CD4-positive, CD25-positive, alpha-beta regulatory T cell (primary cell): ENCODE measurements at regions not wholly inside any gene's neighbourhood (a gene's known extent, or its start where the extent isn't known, plus 50 kb on each side); places are given as distances from the start of the nearest gene placed in this dataset.

Experiments
- ATAC-seq, 2 donors: fragments of 150-1000 bp; cut with Tn5 transposase; one replicate each; pipeline ENCODE4 v1.10.0; 2021; ENCODE audit warnings: low read depth in 2 of 2, moderate number of reproducible peaks in 2 of 2, moderate library complexity in 1 of 2
- DNase-seq, 3 donors: peaks; one replicate each; pipeline versions ENCODE4 v3.0.0 to v3.0.0-alpha.2; 2012 to 2022; ENCODE audit warnings: mixed read lengths in 1 of 3
- H3K27ac ChIP-seq: one replicate; pipeline ENCODE4 v1.7.0; 2013; ENCODE audit warnings: mild to moderate bottlenecking, low read length; ENCODE audit not compliant: insufficient read depth, poor library complexity, severe bottlenecking
- H3K27me3 ChIP-seq: one replicate; pipeline ENCODE4 v1.7.0; 2013; ENCODE audit warnings: low read length; ENCODE audit not compliant: control insufficient read depth, insufficient read depth
- H3K36me3 ChIP-seq: one replicate; pipeline ENCODE4 v1.7.0; 2013; ENCODE audit warnings: mild to moderate bottlenecking, low read length, moderate library complexity; ENCODE audit not compliant: control insufficient read depth, insufficient read depth
- H3K4me1 ChIP-seq: 2 replicates; pipeline ENCODE4 v1.7.0; 2013; ENCODE audit warnings: mild to moderate bottlenecking, low read length; ENCODE audit not compliant: insufficient read depth, control insufficient read depth, poor library complexity, severe bottlenecking
- H3K4me3 ChIP-seq: one replicate; pipeline ENCODE4 v1.7.0; 2013; ENCODE audit warnings: low read depth, mild to moderate bottlenecking, low read length, moderate library complexity
- H3K9me3 ChIP-seq, 2 experiments: 1 replicate in 1 of 2; 2 replicates in 1 of 2; pipeline ENCODE4 v1.7.0; 2013; ENCODE audit warnings: low read length in 2 of 2, mild to moderate bottlenecking in 1 of 2, moderate library complexity in 1 of 2; ENCODE audit not compliant: control insufficient read depth in 2 of 2
- H3K27ac Mint-ChIP-seq, 3 donors: one replicate each; pipeline ENCODE4 v1.8.0; 2020 to 2022; ENCODE audit warnings: mild to moderate bottlenecking in 3 of 3, mixed read lengths in 3 of 3, moderate library complexity in 2 of 3
- H3K27me3 Mint-ChIP-seq: one replicate; pipeline ENCODE4 v1.8.0; 2022; ENCODE audit warnings: mild to moderate bottlenecking, mixed read lengths
- H3K36me3 Mint-ChIP-seq: one replicate; pipeline ENCODE4 v1.8.0; 2020; ENCODE audit warnings: mixed read lengths
- H3K4me1 Mint-ChIP-seq, 4 donors: one replicate each; pipeline ENCODE4 v1.8.0; 2020 to 2022; ENCODE audit warnings: mixed read lengths in 4 of 4, mild to moderate bottlenecking in 1 of 4
- H3K4me3 Mint-ChIP-seq, 4 donors: one replicate each; pipeline ENCODE4 v1.8.0; 2020 to 2022; ENCODE audit warnings: mild to moderate bottlenecking in 4 of 4, mixed read lengths in 4 of 4, moderate library complexity in 3 of 4
- H3K9me3 Mint-ChIP-seq, 7 donors: one replicate each; pipeline ENCODE4 v1.8.0; 2020 to 2022; ENCODE audit warnings: mixed read lengths in 7 of 7, mild to moderate bottlenecking in 3 of 7, moderate library complexity in 2 of 7

- H3K4me3 Mint-ChIP-seq, result no peak overlapping the region
- no peaks in the 10 kb centered on the region for H3K4me1 Mint-ChIP-seq
- no peak overlapping the region for H3K27ac Mint-ChIP-seq
- no peak overlapping the region for H3K27ac ChIP-seq
- no peaks in the 10 kb centered on the region for H3K9me3 ChIP-seq
- H3K27me3 ChIP-seq, result no peaks in the 10 kb centered on the region
- no peak for ATAC-seq
- DNase-seq, result no peak
- H3K9me3 Mint-ChIP-seq, result no peaks in the 10 kb centered on the region
- no peaks in the 10 kb centered on the region for H3K36me3 Mint-ChIP-seq
- H3K27me3 Mint-ChIP-seq, result no peaks in the 10 kb centered on the region
- no peaks in the 10 kb centered on the region for H3K4me1 ChIP-seq
- H3K36me3 ChIP-seq, result no peaks in the 10 kb centered on the region
- H3K4me3 ChIP-seq, result no peak overlapping the region
Measured at GRCh38 chr4:35884714-35885480, 359.4 kb downstream of the ARAP2 start.

GRCh38 chr4:35897808-35898207, 346.5 kb downstream of the ARAP2 start:
- Mint-ChIP-seq H3K9me3 (peaks cover 0 to 2% (median 0%) of the 10 kb centered on the region in 7 donors), H3K27me3 (no peaks in the 10 kb centered on the region), H3K27ac (no peak overlapping the region), H3K4me1 (no peaks in the 10 kb centered on the region), H3K4me3 (no peak overlapping the region), H3K36me3 (no peaks in the 10 kb centered on the region)
- Histone ChIP-seq H3K36me3 (no peaks in the 10 kb centered on the region), H3K27ac (no peak overlapping the region), H3K9me3 (no peaks in the 10 kb centered on the region), H3K4me3 (no peak overlapping the region), H3K4me1 (no peaks in the 10 kb centered on the region), H3K27me3 (no peaks in the 10 kb centered on the region)
- no peak for DNase-seq
- no peak for ATAC-seq

- no peak for DNase-seq
- H3K4me1 Mint-ChIP-seq, result no peaks in the 10 kb centered on the region
- H3K36me3 ChIP-seq, result no peaks in the 10 kb centered on the region
- no peak overlapping the region for H3K27ac ChIP-seq
- no peaks in the 10 kb centered on the region for H3K27me3 Mint-ChIP-seq
- no peaks in the 10 kb centered on the region for H3K4me1 ChIP-seq
- H3K4me3 ChIP-seq, result no peak overlapping the region
- H3K27me3 ChIP-seq, result no peaks in the 10 kb centered on the region
- peak overlapping the region in 1 of 4 donors; percentile 16 for H3K4me3 Mint-ChIP-seq
- H3K9me3 Mint-ChIP-seq, result peaks cover 0 to 2% (median 0%) of the 10 kb centered on the region in 7 donors
- ATAC-seq, result no peak
- H3K36me3 Mint-ChIP-seq, result no peaks in the 10 kb centered on the region
- no peak overlapping the region for H3K27ac Mint-ChIP-seq
- no peaks in the 10 kb centered on the region for H3K9me3 ChIP-seq
Measured at GRCh38 chr4:35900286-35901243, 343.7 kb downstream of the ARAP2 start.

GRCh38 chr4:35912174-35912573, 332.1 kb downstream of the ARAP2 start:
- Mint-ChIP-seq H3K9me3 (peaks cover 0 to 6% (median 1%) of the 10 kb centered on the region in 7 donors), H3K27me3 (peaks cover 5% of the 10 kb centered on the region), H3K27ac (no peak overlapping the region), H3K4me3 (no peak overlapping the region), H3K4me1 (no peaks in the 10 kb centered on the region), H3K36me3 (no peaks in the 10 kb centered on the region)
- no peak for DNase-seq
- no peak for ATAC-seq
- H3K9me3 ChIP-seq, result no peaks in the 10 kb centered on the region
- H3K27ac ChIP-seq, result no peak overlapping the region
- no peaks in the 10 kb centered on the region for H3K36me3 ChIP-seq
- no peaks in the 10 kb centered on the region for H3K4me1 ChIP-seq
- no peaks in the 10 kb centered on the region for H3K27me3 ChIP-seq
- H3K4me3 ChIP-seq, result no peak overlapping the region

GRCh38 chr4:35918491-35918977, 325.8 kb downstream of the ARAP2 start:
- Mint-ChIP-seq H3K36me3 (no peaks in the 10 kb centered on the region), H3K4me3 (no peak overlapping the region)

GRCh38 chr4:35925806-35926205, 318.5 kb downstream of the ARAP2 start:
- H3K27me3 Mint-ChIP-seq, result no peaks in the 10 kb centered on the region
- no peaks in the 10 kb centered on the region for H3K4me1 Mint-ChIP-seq
- H3K4me3 ChIP-seq, result no peak overlapping the region
- no peaks in the 10 kb centered on the region for H3K27me3 ChIP-seq
- H3K4me1 ChIP-seq, result no peaks in the 10 kb centered on the region
- H3K27ac ChIP-seq, result no peak overlapping the region
- H3K9me3 ChIP-seq, result no peaks in the 10 kb centered on the region
- H3K4me3 Mint-ChIP-seq, result no peak overlapping the region
- ATAC-seq (no peak), DNase-seq (no peak)
- H3K36me3 Mint-ChIP-seq, result no peaks in the 10 kb centered on the region
- H3K9me3 Mint-ChIP-seq, result no peaks in the 10 kb centered on the region
- H3K27ac Mint-ChIP-seq, result no peak overlapping the region
- H3K36me3 ChIP-seq, result no peaks in the 10 kb centered on the region

More at GRCh38 chr4:35918491-35918977, 325.8 kb downstream of the ARAP2 start:
- no peak for DNase-seq
- Histone ChIP-seq H3K36me3 (no peaks in the 10 kb centered on the region), H3K27ac (no peak overlapping the region), H3K9me3 (no peaks in the 10 kb centered on the region), H3K27me3 (no peaks in the 10 kb centered on the region), H3K4me1 (no peaks in the 10 kb centered on the region), H3K4me3 (no peak overlapping the region)
- no peak for ATAC-seq
- H3K27ac Mint-ChIP-seq, result no peak overlapping the region
- H3K4me1 Mint-ChIP-seq, result no peaks in the 10 kb centered on the region
- peaks cover 0 to 1% (median 0%) of the 10 kb centered on the region in 7 donors for H3K9me3 Mint-ChIP-seq
- peaks cover 5% of the 10 kb centered on the region for H3K27me3 Mint-ChIP-seq

GRCh38 chr4:35926788-35927187, 317.5 kb downstream of the ARAP2 start:
- Mint-ChIP-seq H3K36me3 (no peaks in the 10 kb centered on the region), H3K27ac (no peak overlapping the region)

More at GRCh38 chr4:35926788-35927187, 317.5 kb downstream of the ARAP2 start:
- H3K4me1 ChIP-seq, result no peaks in the 10 kb centered on the region
- DNase-seq (no peak), ATAC-seq (no peak)
- Mint-ChIP-seq H3K27me3 (no peaks in the 10 kb centered on the region), H3K4me3 (no peak overlapping the region), H3K4me1 (no peaks in the 10 kb centered on the region), H3K9me3 (peaks cover 0 to 1% (median 0%) of the 10 kb centered on the region in 7 donors)
- H3K9me3 ChIP-seq, result no peaks in the 10 kb centered on the region
- H3K4me3 ChIP-seq, result no peak overlapping the region
- H3K27ac ChIP-seq, result no peak overlapping the region
- no peaks in the 10 kb centered on the region for H3K36me3 ChIP-seq
- no peaks in the 10 kb centered on the region for H3K27me3 ChIP-seq
